GM23248 (cell line): ENCODE measurements at regions not wholly inside any gene's neighbourhood (a gene's known extent, or its start where the extent isn't known, plus 50 kb on each side); places are given as distances from the start of the nearest gene placed in this dataset.

ENCODE experiments used
- EZH2 ChIP-seq: fragments of 200-600 bp; sonication (generic); IDR thresholded peaks from 2 replicates; pipeline ENCODE4 v1.6.1; 2018; ENCODE audit warnings: antibody characterized with exemption, mild to moderate bottlenecking; ENCODE audit not compliant: insufficient read depth, poor library complexity, severe bottlenecking
- EZH2phosphoT487 ChIP-seq: fragments of 200-600 bp; sonication (generic); IDR thresholded peaks from 2 replicates; pipeline ENCODE4 v1.6.1; 2018; ENCODE audit warnings: antibody characterized with exemption, moderate library complexity, mild to moderate bottlenecking, low read depth; ENCODE audit not compliant: insufficient read depth

GRCh38 chr6:137313211-137313610 is 94.0 kb upstream of the IFNGR1 start:
- TF ChIP-seq EZH2phosphoT487: no peak
- no peak for TF ChIP-seq EZH2
